ENCODE measurements at regions not wholly inside any gene's neighbourhood (a gene's known extent, or its start where the extent isn't known, plus 50 kb on each side); places are given as distances from the start of the nearest gene placed in this dataset.

- Histone ChIP-seq H3K36me3 (no peaks in the 10 kb centered on the region), H3K27me3 (no peaks in the 10 kb centered on the region), H3K4me3 (no peak overlapping the region), H3K9me3 (no peaks in the 10 kb centered on the region), H3K4me1 (no peaks in the 10 kb centered on the region), H3K27ac (no peak overlapping the region)
- no peak for TF ChIP-seq EP300 (IDR thresholded peaks at IDR 0.05)
- no peak for TF ChIP-seq POLR2AphosphoS5 (IDR thresholded peaks at IDR 0.05)
- TF ChIP-seq CTCF (IDR thresholded peaks at IDR 0.05), result no peak
- TF ChIP-seq POLR2A (IDR thresholded peaks at IDR 0.05), result no peak
- WGBS, 2 donors (ENCODE audit: low coverage in 1 of 2), result 62 to 67% methylated on average over 6 to 7 of the region's 7 CpGs
- ATAC-seq, result no peak
These were observed 154.9 kb downstream of the SDHAF3 start for GRCh38 chr7:97272237-97272975.

GRCh38 chr7:97275475-97275874 lies 158.0 kb downstream of the SDHAF3 start:
- TF ChIP-seq POLR2AphosphoS5 (IDR thresholded peaks at IDR 0.05), result no peak
- TF ChIP-seq EP300 (IDR thresholded peaks at IDR 0.05), result no peak
- no peak for TF ChIP-seq CTCF (IDR thresholded peaks at IDR 0.05)
- TF ChIP-seq POLR2A (IDR thresholded peaks at IDR 0.05), result no peak
- no peak for ATAC-seq
- no peaks in the 10 kb centered on the region for H3K4me1 ChIP-seq
- H3K27me3 ChIP-seq, result no peaks in the 10 kb centered on the region
- no peaks in the 10 kb centered on the region for H3K36me3 ChIP-seq
- H3K4me3 ChIP-seq, result no peak overlapping the region
- H3K9me3 ChIP-seq, result no peaks in the 10 kb centered on the region
- WGBS, 2 donors (ENCODE audit: low coverage in 1 of 2), result 67 to 68% methylated on average over 2 of the region's 2 CpGs
- H3K27ac ChIP-seq, result no peak overlapping the region

- Histone ChIP-seq H3K27me3 (no peaks in the 10 kb centered on the region), H3K4me3 (no peak overlapping the region), H3K4me1 (no peaks in the 10 kb centered on the region), H3K9me3 (no peaks in the 10 kb centered on the region), H3K27ac (no peak overlapping the region), H3K36me3 (no peaks in the 10 kb centered on the region)
- ATAC-seq, result no peak
- TF ChIP-seq EP300 (IDR thresholded peaks at IDR 0.05) (no peak), POLR2A (IDR thresholded peaks at IDR 0.05) (no peak), POLR2AphosphoS5 (IDR thresholded peaks at IDR 0.05) (no peak), CTCF (IDR thresholded peaks at IDR 0.05) (no peak)
- WGBS, 2 donors (ENCODE audit: low coverage in 1 of 2), result 79 to 81% methylated on average over 4 to 5 of the region's 5 CpGs
These were observed 163.5 kb downstream of the SDHAF3 start for GRCh38 chr7:97280950-97281349.

GRCh38 chr7:97285348-97285747 lies 167.8 kb downstream of the SDHAF3 start:
- Histone ChIP-seq H3K4me3 (no peak overlapping the region), H3K36me3 (no peaks in the 10 kb centered on the region), H3K9me3 (no peaks in the 10 kb centered on the region), H3K4me1 (no peaks in the 10 kb centered on the region), H3K27ac (no peak overlapping the region), H3K27me3 (no peaks in the 10 kb centered on the region)
- TF ChIP-seq CTCF (IDR thresholded peaks at IDR 0.05) (no peak), EP300 (IDR thresholded peaks at IDR 0.05) (no peak), POLR2A (IDR thresholded peaks at IDR 0.05) (no peak), POLR2AphosphoS5 (IDR thresholded peaks at IDR 0.05) (no peak)
- WGBS, 2 donors (ENCODE audit: low coverage in 1 of 2), result 46 to 51% methylated on average over 1 to 2 of the region's 2 CpGs
- ATAC-seq, result no peak

- no peak overlapping the region for H3K4me3 ChIP-seq
- H3K27me3 ChIP-seq, result no peaks in the 10 kb centered on the region
- H3K4me1 ChIP-seq, result no peaks in the 10 kb centered on the region
- no peak for ATAC-seq
- 76 to 82% methylated on average over 1 to 3 of the region's 3 CpGs for WGBS, 2 donors (ENCODE audit: low coverage in 1 of 2)
- no peaks in the 10 kb centered on the region for H3K36me3 ChIP-seq
- no peaks in the 10 kb centered on the region for H3K9me3 ChIP-seq
- TF ChIP-seq EP300 (IDR thresholded peaks at IDR 0.05), result no peak
- TF ChIP-seq POLR2A (IDR thresholded peaks at IDR 0.05), result no peak
- H3K27ac ChIP-seq, result no peak overlapping the region
These were observed 175.5 kb downstream of the SDHAF3 start for GRCh38 chr7:97293031-97293430.

Data from gastroesophageal sphincter (tissue), 4 donors.